ENCODE measurements at regions not wholly inside any gene's neighbourhood (a gene's known extent, or its start where the extent isn't known, plus 50 kb on each side); places are given as distances from the start of the nearest gene placed in this dataset.

DNA sequence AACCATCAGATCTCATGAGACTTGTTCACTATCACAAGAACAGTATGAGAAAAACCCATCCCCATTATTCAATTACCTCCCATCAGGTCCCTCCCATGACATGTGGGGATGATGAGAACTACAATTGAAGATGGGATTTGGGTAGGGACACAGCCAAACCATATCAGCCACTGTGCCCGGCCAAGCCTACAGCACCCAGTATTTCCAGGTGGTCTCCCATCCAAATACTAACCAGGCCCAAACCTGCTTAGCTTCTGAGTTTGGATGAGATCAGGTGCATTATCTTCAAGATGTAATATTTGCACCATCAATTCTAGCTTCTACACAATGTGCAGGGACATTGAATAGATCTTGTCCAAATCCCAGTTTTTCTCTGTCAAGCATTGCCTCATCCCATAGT lies 196.9 kb downstream of the BAMBI start:
- TF ChIP-seq, protein P1, sequence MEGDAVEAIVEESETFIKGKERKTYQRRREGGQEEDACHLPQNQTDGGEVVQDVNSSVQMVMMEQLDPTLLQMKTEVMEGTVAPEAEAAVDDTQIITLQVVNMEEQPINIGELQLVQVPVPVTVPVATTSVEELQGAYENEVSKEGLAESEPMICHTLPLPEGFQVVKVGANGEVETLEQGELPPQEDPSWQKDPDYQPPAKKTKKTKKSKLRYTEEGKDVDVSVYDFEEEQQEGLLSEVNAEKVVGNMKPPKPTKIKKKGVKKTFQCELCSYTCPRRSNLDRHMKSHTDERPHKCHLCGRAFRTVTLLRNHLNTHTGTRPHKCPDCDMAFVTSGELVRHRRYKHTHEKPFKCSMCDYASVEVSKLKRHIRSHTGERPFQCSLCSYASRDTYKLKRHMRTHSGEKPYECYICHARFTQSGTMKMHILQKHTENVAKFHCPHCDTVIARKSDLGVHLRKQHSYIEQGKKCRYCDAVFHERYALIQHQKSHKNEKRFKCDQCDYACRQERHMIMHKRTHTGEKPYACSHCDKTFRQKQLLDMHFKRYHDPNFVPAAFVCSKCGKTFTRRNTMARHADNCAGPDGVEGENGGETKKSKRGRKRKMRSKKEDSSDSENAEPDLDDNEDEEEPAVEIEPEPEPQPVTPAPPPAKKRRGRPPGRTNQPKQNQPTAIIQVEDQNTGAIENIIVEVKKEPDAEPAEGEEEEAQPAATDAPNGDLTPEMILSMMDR (conservative IDR thresholded peaks at IDR 0.05; ENCODE audit: low read depth, low read length), result no peak
- no peaks in the 10 kb centered on the region for H4K20me1 ChIP-seq (ENCODE audit: insufficient read depth)
- H3K36me3 ChIP-seq (ENCODE audit: insufficient read depth), result no peaks in the 10 kb centered on the region

DNA sequence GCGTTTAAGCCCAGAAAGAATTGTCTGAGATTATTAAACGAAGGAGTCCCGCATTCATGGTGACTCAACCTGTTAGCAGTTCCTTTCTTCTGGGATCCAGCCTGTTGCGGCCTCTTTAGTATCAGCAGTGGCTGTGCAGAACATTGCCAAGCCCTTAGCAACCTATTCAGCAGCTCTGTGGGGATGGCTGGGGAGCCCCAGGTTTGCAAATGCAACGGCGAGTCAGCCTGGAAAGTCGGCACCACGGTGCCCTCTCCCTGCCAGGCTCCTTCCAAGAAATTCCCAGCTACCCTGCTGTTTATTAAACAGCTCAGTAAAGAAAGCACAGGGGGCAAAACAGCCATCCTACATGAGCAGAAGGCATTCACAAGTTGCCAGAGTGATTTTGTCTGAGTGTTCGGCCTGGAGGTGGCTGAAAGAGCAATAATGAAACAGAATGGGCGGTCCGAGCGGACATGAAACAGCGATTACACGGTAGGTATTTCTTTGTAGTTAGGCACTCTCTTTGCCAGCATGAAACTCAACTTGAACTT lies 198.3 kb downstream of the BAMBI start:
- no peaks in the 10 kb centered on the region for H3K27me3 ChIP-seq (ENCODE audit: insufficient read depth, low read depth)
- H3K4me1 ChIP-seq (ENCODE audit: low read depth, poor library complexity, severe bottlenecking), result no peaks in the 10 kb centered on the region
- H3K36me3 ChIP-seq (ENCODE audit: insufficient read depth), result no peaks in the 10 kb centered on the region
- no peak overlapping the region for H3K27ac ChIP-seq
- H3K4me2 ChIP-seq, result no peak overlapping the region
- TF ChIP-seq, protein P1 (conservative IDR thresholded peaks at IDR 0.05; ENCODE audit: low read depth, low read length), result no peak
- H2AFZ ChIP-seq (ENCODE audit: low read depth), result no peak overlapping the region
- no peaks in the 10 kb centered on the region for H3K79me2 ChIP-seq (ENCODE audit: insufficient read depth, low read depth)
- H4K20me1 ChIP-seq (ENCODE audit: insufficient read depth), result no peaks in the 10 kb centered on the region
- no peak overlapping the region for H3K4me3 ChIP-seq (IDR thresholded peaks at IDR 0.05; ENCODE audit: insufficient read depth, low read depth, low read length)
- no peak overlapping the region for H3K9ac ChIP-seq

More for the DNA sequence above, 196.9 kb downstream of the BAMBI start:
- no peak overlapping the region for H2AFZ ChIP-seq (ENCODE audit: low read depth)
- H3K27me3 ChIP-seq (ENCODE audit: insufficient read depth, low read depth), result no peaks in the 10 kb centered on the region
- no peak overlapping the region for H3K27ac ChIP-seq
- no peak overlapping the region for H3K4me2 ChIP-seq
- H3K79me2 ChIP-seq (ENCODE audit: insufficient read depth, low read depth), result no peaks in the 10 kb centered on the region
- no peak overlapping the region for H3K4me3 ChIP-seq (IDR thresholded peaks at IDR 0.05; ENCODE audit: insufficient read depth, low read depth, low read length)
- no peak overlapping the region for H3K9ac ChIP-seq
- H3K4me1 ChIP-seq (ENCODE audit: low read depth, poor library complexity, severe bottlenecking), result no peaks in the 10 kb centered on the region

DNA sequence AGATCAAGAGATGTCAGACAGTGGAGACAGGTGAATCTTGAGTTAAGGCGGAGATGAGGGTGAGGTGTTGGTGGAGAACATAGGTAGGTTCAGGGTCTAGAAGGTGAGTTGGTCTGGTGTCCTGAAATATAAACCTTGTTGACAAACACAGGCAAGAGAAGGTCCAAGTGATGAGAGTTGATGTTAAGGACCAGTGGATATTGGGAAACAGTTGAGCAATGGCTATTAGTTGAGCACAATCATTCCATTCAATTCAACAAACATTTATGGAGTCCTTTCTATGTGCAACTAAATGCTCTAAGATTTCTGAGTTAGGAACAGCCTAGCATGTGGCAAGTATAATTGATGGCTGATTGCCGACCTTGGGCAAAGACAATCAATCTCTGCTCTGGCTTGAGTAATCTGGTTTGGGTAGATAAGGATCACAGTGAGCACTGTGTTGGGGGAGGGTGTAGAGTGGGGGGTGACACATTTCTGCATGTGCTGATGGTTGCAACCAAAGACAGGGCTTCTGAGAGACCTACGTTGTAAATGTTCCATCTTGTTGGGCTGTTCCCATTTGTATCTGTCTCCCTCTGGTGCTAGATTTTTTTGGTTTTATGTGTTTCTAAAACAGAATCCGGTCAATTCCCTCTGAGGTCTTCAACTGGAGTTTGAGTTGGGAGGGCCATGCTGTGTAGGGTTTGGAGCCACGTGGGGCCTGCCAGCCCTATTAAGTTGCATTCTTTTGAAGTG lies 201.1 kb downstream of the BAMBI start:
- Histone ChIP-seq H3K79me2 (ENCODE audit: insufficient read depth, low read depth) (no peaks in the 10 kb centered on the region), H2AFZ (ENCODE audit: low read depth) (no peak overlapping the region), H4K20me1 (ENCODE audit: insufficient read depth) (no peaks in the 10 kb centered on the region), H3K9ac (no peak overlapping the region), H3K4me1 (ENCODE audit: low read depth, poor library complexity, severe bottlenecking) (no peaks in the 10 kb centered on the region), H3K4me3 (IDR thresholded peaks at IDR 0.05; ENCODE audit: insufficient read depth, low read depth, low read length) (no peak overlapping the region), H3K36me3 (ENCODE audit: insufficient read depth) (no peaks in the 10 kb centered on the region), H3K4me2 (no peak overlapping the region), H3K27me3 (ENCODE audit: insufficient read depth, low read depth) (no peaks in the 10 kb centered on the region), H3K27ac (no peak overlapping the region)
- TF ChIP-seq, protein P1 (conservative IDR thresholded peaks at IDR 0.05; ENCODE audit: low read depth, low read length), result no peak

DNA sequence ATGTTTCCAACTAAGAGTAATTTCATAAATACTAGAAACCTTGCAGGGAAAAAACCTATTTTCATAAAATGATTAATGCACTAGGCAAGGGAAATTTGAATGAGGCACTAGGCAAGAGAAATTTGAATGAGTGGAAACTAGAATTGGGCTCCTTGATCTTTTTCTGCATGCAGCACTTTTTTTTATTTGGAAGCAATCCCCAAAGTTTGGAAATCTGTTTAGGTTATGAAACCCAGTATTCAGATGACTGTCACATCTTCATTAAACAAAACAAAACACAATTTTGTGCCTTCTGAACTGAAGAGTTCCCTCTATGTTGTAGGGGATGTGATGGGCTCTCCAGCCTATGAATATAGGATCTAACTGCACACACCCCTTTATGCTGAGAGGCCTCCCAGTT lies 201.9 kb downstream of the BAMBI start:
- no peak overlapping the region for H3K9ac ChIP-seq
- H3K27me3 ChIP-seq (ENCODE audit: insufficient read depth, low read depth), result no peaks in the 10 kb centered on the region
- no peak overlapping the region for H3K27ac ChIP-seq
- H3K36me3 ChIP-seq (ENCODE audit: insufficient read depth), result no peaks in the 10 kb centered on the region
- no peaks in the 10 kb centered on the region for H3K79me2 ChIP-seq (ENCODE audit: insufficient read depth, low read depth)
- H2AFZ ChIP-seq (ENCODE audit: low read depth), result no peak overlapping the region
- TF ChIP-seq, protein P1 (conservative IDR thresholded peaks at IDR 0.05; ENCODE audit: low read depth, low read length), result no peak
- no peak overlapping the region for H3K4me2 ChIP-seq
- no peaks in the 10 kb centered on the region for H3K4me1 ChIP-seq (ENCODE audit: low read depth, poor library complexity, severe bottlenecking)
- no peaks in the 10 kb centered on the region for H4K20me1 ChIP-seq (ENCODE audit: insufficient read depth)
- H3K4me3 ChIP-seq (IDR thresholded peaks at IDR 0.05; ENCODE audit: insufficient read depth, low read depth, low read length), result no peak overlapping the region

Data from KMS-11 (cell line).